HG03175 (cell line): ENCODE measurements at regions not wholly inside any gene's neighbourhood (a gene's known extent, or its start where the extent isn't known, plus 50 kb on each side); places are given as distances from the start of the nearest gene placed in this dataset.

Experiments
- ATAC-seq: cut with Tn5 transposase; IDR thresholded peaks from one replicate; pipeline ENCODE4 v1.9.1; 2021; ENCODE audit warnings: mild to moderate bottlenecking, moderate library complexity; ENCODE audit not compliant: unreplicated experiment

DNA sequence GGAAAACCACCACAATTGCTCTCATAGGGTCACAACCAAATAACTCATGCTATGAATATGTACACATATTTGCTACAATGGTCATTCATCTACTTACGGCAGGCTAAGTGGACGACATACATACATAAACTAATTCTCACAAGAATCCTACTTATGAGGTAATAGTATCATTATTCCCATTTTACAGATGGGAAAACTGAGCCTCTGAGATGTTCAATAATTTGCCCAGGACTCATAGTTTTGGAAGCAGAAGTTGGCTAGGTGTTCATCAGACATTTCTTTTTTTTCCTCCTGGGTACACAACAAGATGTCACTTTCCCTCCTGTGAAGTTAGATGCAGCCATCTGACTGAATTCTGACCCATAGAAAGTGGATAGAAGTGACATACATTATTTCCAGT is 89.0 kb upstream of the PKDCC start:
- ATAC-seq: no peak

DNA sequence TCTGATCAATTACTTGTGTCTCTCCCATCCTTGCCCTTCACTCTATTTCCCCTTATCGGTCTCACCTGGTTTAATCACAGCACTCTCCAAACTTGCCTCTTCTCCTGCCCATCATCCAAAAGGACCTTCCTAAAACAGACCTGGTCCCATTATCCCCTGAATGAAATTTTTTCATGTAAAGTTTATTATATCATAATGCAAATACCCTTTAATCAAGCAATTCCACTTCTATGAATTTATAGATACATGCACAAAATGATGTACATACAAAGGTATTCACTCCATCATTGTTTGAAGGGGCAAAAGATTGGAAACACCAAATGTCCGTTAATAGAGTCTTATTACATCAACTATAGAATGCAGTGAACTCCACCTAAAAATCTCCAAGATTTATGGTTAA is 88.1 kb upstream of the PKDCC start:
- ATAC-seq: no peak

DNA sequence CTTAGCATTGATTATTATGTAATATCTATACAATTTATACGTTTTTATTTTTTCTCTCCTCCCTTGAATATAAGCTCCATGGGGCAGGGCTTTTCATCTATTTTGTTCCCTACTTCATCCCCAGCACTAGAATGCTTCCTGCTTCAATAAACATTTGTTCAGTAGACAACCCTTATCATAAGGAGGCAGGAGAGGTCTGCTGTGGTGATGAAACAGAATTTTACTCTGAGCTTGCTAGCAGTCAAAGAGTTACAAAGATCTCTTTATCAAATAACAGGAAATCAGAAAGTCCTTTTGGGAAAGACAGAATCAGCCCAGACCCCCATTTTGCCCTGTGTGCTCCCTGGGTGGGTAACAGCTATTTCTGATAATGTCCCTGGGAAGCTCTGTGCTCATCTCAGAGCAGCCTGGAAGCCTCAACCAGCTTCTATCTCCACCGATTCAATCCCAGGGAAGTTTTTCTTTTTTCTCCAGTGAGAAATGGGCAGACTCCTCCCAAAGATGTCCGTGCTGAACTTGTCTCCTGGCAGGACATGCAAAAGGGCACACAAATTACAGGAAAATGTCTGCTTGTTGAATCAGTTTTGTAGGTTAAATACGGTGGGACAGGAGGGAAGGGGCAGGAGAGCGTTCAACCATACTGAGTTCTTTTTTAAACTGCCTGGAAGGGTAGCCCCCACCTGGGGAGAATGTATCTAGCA is 84.7 kb upstream of the PKDCC start:
- ATAC-seq: no peak

DNA sequence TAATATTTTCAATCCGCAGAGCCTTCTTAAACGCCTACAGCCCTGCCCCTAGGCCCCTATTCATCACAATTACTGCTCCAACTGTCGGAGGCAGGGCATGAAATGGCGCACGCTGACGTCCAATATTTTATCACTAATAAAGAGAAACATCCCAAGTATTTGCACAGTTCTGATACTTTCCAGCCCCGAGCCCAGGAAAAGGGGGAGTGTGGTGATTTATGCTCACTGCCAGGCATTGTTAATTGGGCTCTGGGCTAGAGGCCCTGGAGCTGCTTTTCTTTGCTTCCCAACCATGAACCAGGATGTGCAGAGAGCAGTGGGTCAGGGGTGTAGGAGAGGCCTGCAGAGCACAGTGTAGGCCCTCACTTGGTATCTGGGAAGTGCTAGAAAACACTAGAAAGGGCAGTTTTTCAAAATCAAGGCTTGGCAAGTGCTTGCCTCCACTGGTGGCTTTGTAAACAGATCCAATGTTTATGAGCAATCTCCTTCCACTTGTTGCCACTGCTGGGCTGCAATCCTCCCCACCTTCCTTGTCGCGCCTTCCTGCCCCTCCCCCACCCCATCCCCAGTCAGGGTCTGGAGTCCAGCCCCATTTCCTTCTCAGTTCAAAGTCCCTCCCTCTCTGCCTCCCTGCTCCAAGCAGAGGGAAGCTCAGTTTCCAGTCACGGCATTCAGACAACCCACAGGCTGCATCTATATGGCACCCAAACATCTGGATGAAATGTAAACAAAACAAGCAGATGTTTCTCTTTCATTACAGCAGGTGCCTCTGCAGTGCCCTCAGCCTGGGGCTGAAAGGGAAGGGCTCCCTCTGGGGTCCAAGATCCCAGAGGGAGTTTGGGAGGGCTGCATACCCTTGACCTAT is 83.9 kb upstream of the PKDCC start:
- ATAC-seq: no peak

DNA sequence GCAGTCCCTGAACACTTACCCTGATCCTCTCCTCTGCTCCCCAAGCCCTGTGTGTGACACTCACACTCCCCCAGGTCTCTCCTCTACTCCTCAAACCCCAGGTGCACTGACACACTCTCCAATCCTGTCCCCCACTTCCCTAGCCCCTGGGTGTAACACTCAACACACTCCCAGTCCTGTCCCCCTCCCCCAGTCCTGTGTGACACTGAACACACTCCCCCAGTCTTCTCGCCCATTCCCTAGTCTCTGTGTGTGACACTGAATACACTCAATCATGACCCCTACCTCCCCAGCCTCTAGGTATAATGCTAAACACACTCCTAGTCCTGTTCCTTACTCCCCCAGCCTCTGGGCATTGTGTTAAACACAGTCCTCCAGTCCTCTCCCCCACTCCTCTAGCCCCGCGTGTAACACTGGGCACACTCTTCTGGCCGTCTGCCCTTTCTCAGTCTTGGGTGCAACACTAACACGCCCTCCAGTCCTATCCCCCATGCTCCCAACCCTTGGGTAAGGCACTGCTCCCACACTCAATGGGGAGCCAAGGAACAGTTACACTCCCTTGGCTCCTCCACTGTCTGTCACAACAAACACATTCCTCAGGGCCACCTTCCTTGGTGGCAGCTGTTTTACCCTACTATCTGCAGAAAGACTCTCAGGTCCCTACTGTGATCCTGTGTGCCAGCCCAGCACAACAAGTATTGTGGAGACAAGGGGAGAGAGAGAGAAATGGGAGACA is 82.5 kb upstream of the PKDCC start:
- ATAC-seq: no peak

DNA sequence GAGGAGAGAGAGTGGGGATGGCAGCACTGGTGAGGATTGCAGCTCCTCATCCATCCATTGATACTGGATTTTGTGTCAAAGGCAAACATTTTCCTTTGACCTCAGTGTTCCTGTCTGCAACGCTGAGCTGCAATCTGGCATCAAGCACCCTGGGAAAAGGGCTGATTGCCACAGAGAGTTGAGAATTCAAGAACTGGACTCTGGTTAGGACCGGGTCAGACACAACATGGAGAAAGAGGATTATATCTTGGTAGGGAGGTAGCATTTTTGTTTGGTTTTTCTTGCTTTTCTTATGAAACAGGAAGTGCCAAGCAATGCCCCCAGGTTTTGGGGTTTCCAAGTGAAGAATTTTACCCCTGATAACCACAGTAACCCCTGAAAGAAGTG is 81.9 kb upstream of the PKDCC start:
- ATAC-seq: no peak

DNA sequence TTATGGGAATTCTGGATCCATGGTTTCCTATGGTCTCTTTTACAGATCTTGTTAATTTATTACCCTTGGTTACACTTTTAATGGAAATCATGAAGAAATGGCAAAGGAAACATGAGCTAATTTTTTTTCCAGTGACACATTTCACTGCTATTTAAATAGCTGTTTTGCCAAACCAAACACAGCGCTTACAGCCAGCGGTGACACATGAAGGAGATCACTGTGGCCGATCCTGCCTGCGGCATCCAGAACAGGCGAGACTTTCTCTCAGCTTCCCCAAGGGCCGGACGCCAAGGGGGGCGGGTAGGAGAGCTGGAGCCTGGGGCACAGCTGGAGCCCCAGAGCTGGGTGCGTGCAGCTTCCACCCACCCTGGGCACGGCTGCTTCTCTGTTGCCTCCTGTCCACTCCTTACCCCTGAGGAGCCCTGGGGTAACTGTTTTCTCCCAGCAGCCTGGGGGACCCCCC is 81.4 kb upstream of the PKDCC start:
- ATAC-seq: no peak

DNA sequence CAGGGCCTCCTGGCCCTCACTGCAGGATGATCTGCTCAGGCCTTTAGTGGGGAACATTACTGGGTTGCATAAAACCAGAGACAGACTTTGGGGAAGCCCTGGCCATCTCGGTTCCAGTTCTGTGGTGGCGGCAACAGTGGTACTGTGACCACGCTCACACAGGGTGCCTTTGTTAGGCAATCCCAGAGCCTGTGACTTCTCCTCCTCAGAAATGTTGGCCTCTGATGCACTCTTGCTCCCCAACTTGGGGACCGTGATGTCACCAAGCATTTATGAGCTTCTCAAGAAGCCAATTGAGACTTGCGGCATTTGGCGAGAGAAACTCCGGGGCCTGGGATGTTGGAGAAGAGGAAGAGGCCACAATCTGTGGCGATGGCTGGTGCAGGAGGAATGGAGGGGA is 80.9 kb upstream of the PKDCC start:
- ATAC-seq: no peak

DNA sequence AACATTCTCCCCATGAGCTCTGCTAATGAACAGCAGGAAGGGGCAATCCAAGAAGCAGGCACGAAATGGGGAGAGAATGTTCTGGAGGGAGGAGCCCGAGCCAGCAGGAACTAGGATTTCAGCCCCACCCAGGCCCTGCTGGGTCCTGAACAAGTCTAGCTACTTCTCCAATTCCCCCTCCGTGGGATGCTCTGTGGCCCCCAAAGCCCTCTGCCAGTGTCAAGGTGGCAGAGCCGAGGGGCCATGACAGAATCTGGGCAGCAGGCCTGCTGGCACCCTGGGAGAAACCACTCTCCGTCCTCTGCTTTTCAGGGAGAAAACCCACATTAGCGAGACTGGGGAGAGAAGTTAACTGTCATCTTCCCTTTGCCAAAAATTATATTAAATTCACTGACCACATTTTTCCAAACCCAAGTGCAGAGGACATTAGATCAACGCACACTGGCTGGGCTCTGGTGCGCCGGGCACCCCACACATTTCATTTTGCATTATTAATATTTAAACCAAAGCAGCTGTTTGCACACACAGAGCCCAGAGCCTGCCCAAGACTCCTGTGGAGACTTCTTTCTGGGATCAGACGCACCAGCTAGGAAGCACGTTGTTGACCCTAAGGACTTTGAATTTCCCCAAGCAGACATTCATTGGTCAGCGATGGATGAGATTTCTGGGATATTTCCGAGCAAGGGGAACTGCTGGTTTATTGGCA is 80.2 kb upstream of the PKDCC start:
- ATAC-seq: no peak

DNA sequence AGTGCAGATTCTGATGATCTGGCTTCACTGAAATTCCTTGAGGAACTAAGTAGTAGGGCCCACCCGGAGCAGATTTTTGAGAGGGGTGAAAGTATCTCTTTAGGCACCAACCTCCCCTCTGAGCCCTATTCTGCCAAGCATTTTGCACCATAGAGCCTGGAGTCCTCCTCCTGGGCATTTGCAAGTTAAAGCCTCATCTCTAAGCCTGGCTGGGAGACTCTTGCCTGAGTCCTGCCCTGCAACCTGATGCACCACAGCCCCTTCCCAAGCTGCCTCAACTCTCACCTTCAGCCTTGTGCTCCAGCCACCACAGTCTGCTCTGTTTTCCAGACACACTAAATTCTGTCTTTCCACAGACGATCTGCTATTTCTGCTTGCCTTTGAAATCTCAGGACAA is 79.6 kb upstream of the PKDCC start:
- ATAC-seq: no peak

DNA sequence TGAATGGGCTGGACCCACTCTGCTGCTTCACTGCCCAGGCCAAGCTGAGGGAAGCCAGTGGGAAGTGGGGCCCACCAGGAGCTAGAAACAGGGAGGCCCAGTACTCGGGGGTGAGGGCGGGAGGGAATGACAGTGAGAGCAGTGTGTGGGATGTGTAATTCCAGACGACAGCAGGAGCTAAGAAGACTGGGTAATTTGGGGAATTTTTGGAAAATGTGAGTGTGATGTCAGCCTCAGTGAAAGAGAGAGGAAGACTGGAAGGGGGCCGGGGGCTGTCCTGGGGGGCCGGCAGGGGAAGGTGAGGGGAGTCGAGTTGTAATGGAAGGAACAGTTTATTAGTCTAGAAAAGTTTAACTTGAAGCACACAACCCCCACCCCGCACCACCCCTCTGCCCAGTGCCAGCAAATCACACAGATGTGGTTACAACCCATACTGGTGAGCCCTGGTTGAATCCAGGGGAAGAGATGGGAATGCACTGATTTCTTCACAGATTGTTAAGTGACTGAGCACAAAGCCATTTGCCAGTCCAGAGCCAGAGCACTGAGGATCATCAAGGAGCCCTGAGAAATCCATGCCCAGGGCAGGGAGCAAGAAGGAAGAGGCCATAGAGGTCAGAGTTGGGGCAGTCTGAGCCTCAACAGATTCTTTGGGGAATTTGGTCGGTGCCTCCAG is 76.7 kb upstream of the PKDCC start:
- no peak for ATAC-seq

DNA sequence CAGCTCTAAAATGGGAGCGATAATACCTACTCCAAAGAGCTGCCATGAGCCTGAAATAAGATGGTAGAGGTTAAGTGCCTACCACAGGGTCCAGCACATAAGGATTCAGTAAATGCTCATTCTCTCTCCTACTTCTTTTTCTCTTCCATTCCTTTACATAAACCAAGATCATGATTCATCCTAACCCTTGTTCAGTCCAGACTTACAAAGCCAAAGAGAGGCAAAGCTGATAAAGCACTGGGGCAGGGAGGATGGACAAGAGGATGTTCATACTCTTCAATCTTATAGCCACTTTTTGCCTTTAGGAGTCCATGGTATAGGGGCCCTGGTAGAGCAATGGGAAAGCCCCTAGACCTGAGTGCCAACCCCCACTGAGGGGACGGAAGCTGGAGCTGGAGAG is 75.6 kb upstream of the PKDCC start:
- no peak for ATAC-seq

DNA sequence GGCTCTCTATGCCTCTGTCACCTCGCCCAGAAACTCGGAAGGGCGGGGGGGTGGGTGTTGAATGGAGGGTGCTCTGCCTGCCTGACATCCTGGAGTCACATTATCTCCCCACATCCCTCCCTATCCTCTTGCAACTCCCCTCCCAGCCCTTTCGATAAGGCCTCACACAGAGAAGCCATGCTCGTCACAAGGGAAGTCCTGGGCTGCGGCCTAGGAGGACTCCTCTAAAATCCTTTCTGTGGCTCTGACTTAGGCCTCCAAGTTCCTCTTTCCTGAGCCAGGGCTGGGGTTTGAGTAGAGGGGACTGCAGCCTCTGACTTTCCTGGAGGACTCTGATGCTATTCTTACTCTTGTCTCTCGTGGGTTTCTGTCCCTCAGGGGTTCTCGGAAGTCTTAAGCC is 75.0 kb upstream of the PKDCC start:
- ATAC-seq: no peak

DNA sequence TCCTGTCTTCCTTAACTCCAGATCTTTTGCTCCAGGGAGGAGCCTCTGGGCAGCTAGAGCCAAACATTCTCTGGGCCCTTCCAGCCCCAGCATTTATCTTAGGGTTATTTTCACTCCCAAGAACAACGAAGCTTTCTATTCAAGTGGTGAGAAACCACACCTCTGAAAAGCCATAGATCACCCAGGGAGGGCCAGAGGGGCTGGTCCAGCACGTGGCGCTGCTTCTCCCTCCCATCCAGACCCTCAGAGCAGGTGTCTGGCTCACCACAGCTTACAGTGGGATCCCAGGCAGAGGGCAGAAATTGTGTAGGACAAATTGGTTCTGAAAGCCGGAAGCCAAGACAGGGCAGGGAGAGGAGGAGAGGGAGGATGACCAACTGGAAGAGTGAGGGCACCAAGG is 74.0 kb upstream of the PKDCC start:
- ATAC-seq: no peak

DNA sequence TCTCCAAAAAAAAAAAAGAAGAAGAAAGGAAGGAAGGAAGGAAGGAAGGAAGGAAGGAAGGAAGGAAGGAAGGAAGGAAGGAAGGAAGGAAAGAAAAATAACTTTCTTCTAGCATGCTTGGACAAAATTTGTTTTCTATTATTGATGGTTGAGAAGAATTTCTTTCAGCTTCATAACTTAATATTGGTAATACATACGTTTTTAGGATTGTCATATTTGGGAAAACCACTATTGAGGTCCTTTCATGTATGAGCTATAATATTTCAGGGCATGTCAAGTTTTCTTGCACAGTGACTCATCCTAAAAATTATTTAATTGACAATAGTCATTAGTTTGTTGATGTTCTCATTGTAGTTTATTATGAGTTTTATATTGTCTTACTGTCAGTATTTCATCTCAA is 66.4 kb upstream of the PKDCC start:
- no peak for ATAC-seq

DNA sequence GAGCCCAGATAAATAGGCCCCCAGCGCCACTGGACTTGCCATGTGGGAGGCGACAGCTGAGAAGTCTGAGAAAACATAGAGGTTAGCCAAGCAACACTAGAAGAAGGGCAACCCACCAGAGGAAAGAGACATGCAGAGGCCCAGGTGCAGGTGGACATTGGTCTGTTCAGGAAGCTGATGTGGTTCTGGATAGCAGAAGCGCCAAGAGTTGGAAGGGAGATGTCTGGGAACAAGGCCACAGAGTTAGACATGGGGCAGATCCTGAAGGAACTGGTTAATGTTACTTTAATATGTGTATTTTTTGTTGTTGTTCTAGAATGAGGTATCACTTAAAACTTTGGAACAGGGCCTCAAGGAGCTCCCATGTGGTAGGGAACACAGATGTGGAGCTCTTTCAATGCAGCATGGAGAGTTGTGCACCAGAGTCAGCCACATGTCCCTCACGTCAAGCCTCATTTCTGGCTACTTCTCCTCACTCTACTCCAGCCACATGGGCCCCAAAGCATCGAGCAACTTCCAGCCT is 62.2 kb upstream of the PKDCC start:
- ATAC-seq: no peak

DNA sequence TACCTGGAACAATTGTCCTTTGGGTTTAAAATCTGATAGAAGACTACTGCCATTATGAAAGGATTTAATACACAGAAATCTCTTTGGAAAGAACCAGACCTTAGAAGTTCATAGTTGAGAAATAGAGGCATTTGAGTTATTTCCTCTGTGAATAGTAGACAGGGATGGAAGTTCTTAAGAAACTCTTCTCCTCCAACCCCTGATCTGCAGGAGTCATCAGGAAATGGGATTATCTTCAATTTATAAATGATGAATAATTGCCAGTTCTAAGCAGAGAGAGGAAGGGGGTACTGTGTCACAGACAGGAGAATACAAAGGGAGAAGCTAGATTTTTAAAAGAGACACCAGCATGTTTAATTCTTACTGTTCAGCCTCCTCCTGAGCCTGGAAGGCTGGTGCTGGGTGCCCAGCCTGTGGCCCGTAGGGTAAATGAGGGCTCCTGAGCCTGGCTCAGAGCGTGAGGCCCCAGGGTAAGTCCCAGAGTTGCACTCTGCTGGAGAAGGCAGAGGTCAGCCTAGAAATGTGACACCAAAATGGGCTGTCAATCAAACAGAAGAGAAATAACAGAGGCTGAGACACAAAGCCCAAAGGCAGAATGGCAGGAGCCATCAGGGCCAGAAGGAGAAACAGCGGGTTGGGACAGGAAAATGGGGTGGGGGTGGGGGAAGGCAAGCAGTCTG is 58.2 kb upstream of the PKDCC start:
- no peak for ATAC-seq

DNA sequence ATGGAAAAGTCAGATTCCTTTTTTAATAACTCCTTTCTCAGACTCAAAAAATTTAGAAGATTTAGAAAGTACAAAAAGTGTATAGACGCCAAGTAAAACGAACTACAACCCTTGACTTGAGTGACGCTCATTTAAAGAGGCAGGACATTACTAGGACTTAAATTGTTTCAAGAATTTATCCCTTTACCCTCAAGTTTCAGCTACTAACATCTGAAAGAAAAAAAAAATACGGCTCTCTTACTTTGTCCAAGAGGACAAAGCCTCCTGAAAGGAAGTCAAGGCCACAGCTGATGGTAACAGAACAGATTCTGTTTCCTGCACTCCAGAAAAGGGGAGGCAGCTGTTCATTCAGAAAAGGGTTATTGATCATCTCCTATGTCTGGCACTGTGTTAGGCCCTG is 57.6 kb upstream of the PKDCC start:
- no peak for ATAC-seq

DNA sequence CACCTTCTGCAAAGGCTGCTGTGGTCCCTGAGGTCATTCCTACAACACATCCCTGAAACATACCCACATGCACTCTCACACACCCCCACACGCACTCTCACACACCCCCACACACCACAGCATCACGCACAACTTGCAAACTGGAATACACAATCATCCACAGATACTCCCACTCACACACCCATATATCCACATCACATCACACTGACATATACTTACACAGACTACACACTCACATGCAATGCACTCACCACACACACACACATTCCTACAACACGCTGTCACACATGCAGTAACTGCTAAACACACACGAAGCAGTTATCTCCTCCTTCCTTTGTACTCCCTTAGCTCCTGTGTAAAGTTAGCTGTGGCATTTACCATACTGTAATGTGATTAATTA is 57.1 kb upstream of the PKDCC start:
- ATAC-seq: no peak
